GM19438 (cell line): ENCODE measurements at regions not wholly inside any gene's neighbourhood (a gene's known extent, or its start where the extent isn't known, plus 50 kb on each side); places are given as distances from the start of the nearest gene placed in this dataset.
"Not testable (repeated sequence)": the region's sequence is repeated elsewhere in the genome, so short reads cannot be mapped to it uniquely, and the experiment has no call there.

ENCODE experiments used
- ATAC-seq: cut with Tn5 transposase; IDR thresholded peaks from one replicate; pipeline ENCODE4 v1.9.1; 2021; ENCODE audit warnings: low read depth; ENCODE audit not compliant: unreplicated experiment

DNA sequence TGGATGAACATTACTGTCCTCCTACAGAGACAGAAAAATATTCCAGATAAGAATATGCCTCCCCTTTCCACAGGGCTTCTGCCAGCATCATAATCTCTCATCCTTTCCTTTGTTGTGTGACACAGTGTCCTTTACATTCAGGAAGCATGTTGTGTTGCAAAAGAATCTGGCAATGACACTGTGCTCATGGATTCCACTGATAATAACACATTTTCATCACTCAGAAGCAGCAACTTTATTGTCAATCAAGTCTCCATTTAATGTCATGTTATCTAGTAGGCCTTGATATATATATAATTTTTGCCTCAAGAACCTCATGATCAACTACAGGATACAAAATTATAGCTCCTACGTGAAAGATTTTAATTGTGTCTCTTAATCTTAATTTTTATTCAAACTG is 833.9 kb downstream of the FSTL5 start:
- ATAC-seq, result no peak

DNA sequence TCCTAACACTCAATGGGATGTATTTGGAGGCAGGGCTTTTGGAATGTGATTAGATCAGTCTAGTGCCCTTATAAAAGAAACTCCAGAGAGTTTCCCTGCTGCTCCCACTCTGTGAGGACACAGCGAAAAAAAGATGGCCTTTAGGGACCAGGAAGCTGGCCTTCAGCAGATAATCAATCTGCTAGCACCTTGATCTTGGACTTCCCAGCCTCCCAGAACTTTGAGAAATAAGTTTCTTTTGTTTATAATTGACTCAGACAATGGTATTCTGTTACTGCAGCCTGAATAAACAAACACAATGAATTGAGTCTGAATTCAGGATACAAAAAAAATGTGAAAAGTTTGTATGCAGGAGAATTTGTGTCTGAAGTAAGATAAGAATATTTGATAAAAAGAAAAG is 842.1 kb downstream of the FSTL5 start:
- ATAC-seq, result no peak

DNA sequence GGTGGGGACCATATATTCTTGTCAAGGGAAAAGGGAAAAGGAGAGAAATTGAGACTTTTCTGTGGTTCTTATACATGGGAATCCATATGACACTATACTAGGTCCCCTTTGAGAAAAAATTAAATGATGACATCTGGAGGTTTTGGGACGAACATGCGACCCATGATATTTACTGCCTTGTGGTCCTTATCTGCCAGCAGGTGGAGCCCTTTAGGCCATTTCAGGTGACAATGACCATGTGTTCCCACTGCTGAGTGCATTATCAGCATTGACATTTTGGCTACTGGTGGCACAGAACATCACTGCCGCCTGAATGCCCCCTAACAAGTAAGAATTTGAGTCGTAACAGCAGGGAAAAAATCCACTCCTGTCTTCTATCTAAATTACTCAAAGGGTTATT is 843.4 kb downstream of the FSTL5 start:
- no peak for ATAC-seq

DNA sequence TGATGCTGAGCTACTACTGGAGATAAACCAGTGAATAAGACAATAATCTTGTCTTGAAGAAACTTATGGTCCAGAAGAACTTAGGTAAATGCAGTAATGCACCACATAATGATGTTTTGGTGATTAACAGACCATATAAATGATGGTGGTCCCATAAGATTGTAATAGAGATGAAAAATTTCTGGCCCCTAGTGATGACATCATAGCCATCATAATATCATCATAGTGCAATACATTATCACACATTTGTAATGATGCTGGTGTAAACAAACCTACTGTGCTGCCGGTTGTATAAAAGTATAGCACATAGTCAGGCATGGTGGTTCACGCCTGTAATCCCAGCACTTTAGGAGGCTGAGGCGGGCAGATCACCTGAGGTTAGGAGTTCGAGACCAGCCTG is 846.8 kb downstream of the FSTL5 start:
- no peak for ATAC-seq

DNA sequence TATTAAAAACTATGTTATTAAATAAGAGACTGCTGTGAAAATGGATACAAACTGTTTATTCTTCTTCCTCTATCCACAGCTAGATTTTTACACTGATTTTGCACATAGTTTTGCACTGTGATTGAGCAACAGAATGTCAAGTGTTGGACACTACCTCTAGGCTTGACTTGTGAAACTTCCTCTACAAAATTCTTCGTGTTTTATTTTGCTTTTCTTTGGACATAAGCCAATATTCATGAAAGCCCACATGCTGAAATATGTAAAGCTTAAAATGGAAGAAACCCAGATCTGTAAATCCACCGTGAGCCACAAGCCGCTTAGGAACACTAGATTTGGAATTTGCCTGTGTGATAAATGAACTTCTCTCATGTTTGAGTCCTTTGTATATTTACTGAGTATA is 849.4 kb downstream of the FSTL5 start:
- ATAC-seq, result no peak

DNA sequence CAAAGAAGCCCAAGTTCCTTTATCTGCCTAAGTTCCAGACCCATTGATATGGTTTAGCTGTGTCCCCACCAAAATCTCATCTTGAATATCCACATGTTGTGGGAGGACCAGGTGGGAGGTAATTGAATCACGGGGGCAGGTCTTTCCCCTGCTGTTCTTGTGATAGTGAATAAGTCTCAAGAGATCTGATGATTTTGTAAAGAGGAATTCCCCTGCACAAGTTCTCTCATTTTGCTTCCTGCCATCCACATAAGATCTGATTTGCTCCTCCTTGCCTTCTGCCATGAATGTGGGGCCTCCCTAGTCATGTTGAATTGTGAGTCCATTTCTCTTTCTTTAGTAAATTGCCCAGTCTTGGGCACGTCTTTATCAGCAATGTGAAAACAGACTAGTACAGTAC is 860.2 kb downstream of the FSTL5 start:
- no peak for ATAC-seq

DNA sequence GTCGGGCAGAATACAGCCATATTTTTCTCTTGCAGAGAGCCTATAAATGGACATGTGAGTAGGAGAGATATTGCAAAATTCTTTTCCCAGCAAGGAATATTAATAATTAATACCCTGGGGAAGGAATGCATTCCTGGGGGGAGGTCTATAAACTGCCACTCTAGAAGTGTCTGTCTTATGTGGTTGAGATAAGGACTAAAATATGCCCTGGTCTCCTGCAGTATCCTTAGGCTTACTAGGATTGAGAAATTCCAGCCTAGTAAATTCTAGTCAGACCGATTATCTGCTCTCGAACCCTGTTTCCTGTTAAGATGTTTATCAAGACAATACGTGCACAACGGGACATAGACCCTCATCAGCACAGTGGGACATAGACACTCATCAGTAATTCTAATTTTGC is 872.6 kb downstream of the FSTL5 start:
- ATAC-seq, result no peak

DNA sequence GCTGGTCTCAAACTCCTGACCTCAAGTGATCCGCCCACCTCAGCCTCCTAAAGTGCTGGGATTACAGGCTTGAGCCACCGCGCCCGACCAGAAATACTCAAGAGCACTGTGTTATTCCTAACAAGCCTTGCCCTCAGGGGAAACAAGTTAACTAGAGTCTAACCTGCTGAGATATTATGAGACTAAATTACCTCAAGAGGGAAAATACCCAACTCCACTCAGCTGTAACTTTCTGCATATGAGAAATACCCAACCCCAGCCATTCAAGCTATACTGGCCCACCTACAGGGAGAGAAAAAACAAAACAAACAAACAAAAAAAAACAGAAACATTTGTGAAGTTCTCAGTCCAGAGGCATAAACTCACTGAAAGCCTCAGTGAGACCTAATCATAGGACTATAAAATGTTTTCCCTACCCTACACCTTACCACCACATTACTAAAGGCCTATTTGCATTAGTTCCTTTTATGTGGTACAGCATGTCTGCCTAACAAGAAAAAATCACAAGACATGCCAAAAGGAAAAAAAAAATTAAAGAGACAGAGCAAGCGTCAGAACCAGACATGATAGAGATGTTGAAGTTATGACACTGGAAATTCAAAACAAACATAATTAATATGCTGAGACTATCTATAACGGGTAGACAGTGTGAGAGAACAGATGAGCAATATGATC is 876.0 kb downstream of the FSTL5 start:
- no peak for ATAC-seq

DNA sequence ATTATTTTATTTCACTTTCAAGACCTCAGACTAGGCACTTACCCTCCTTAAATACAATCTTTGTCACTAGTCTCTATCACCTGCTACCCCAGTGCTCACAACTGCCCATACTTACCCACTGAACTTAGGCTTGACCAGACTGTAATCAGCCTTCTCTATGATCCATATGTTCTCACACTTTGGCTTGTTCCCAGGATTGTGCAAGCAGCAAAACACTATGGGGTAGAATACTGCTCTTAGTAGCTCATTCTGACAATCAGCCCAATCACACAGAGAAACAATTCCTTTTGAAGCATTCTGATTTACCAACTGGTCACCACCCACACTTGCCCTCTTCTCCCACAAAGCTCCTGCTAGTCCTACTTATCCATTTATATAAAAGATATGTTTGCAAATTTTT is 878.3 kb downstream of the FSTL5 start:
- ATAC-seq, result no peak

DNA sequence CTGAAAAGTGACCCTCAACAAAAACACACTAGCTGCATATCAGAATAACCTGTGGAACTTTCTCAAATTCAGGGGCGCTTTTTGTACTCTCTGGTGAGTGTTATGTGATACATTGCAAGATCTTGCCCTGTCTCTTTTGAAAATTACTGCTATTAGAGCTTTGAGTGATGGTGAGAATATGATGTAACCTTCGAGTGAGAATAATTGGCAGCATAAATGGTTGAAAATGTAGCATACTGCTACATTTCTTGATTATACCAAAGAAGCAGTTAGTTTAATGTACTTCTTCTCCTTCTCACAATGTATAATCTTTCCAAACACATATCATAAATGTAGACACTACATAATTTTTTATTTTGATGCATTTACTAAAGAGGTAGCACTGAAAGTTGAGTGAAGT is 882.9 kb downstream of the FSTL5 start:
- ATAC-seq, result no peak

DNA sequence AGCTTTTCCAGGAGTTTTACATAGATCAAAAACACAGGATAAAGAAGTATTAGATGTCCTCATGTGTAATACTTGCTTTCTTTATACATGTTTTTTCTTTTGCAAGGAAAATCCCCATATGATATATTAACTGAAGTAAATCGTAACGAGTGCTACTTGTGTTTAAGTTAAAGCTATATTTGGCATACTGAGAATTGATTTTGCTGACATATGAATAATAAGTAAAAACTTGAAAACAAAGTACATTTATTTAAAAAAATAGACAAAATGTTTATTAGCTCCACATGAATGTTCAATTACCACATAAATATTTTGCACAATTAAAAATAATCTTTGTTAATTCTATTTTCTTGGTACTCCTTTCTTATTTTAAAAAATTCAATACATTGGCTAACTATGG is 884.7 kb downstream of the FSTL5 start:
- no peak for ATAC-seq

DNA sequence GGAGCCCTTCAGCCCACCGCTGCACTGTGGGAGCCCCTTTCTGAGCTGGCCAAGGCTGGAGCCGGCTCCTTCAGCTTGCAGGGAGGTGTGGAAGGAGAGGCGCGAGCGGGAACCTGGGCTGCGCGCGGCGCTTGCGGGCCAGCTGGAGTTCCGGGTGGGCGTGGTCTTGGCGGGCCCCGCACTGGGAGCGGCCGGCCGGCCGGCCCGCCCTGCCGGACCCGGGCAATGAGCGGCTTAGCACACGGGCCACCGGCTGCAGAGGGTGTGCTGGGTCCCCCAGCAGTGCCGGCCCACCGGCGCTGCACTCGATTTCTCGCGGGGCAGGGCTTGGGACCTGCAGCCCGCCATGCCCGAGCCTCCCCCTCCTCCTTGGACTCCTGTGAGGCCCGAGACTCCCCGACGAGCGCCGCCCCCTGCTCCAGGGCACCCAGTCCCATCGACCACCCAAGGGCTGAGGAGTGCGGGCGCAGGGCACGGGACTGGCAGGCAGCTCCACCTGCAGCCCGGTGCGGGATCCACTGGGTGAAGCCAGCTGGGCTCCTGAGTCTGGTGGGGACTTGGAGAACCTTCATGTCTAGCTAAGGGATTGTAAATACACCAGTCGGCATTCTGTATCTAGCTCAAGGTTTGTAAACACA is 886.5 kb downstream of the FSTL5 start:
- ATAC-seq, result not testable (repeated sequence)

DNA sequence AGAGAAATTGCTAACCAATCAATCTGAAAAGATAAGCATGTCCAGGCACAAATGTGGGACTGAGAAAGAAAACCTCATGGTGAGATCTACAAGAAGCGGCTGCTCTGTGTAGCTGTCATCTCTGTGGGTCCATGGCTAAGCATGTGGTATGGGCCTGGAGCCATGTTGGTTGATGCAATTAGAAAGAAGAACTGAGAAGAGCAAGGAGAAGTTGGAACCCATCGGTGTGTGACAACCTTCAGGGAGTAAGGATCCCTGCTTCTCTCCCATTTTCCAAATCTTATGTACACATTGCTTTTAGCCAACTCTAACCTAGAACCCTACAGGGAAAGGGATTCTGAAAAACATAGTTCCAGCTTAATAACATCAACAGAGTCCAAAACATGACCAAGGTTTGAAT is 890.2 kb downstream of the FSTL5 start:
- ATAC-seq, result no peak

DNA sequence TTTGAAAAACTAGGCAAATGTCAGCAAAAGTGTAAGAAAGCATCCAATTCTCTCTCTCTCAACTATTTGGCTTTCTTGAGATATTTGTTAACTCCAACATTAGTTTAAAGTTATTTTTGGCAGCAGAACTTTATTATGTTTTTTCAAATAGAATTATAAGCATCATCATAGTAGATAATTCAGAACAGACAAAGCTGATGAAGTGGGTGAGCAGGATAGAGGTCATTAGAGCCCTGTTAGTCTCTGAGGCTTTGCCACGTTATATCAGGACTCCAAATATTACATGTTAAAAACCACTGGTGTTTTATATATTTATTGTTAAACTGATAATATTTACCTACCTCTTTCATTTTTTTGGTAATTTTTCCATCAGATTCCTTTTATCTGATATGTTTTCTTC is 903.0 kb downstream of the FSTL5 start:
- no peak for ATAC-seq

DNA sequence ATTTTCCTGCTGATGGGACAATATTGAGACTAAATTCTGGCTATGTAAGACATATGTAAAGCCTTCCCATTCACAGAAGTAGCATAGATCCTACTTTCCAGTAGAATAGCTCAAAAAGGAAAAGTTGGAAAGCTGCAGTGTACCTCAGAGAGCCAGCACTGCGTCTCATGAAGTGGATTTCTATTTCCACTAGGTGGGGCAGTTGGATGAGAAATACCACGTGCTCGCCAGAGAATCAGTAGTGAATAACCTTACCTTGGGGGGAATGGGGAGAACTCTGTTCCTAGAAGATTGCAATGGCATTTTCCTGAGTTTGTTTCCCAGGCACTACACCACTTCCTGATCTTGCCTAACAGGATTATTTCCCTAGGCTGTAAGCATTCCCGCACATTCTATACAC is 907.1 kb downstream of the FSTL5 start:
- ATAC-seq, result no peak

DNA sequence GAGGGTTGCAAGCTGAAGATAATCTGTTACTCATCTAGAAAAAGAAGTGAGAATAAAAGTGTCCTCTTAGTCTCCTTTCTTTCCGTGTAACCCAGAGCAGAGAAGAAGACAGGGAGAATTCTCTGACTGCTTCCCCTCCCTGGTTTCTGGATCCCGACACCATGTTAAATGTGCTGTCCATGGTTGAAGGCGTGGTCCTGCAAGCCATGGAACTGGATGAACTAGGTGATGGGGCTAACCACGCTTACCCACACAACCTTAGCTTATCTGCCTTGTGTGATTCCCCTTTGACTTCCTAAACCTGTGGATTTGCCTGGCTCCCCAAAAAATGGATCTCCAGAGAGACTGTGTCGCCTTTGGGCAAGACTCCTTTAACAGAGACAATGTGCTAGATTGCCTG is 907.6 kb downstream of the FSTL5 start:
- ATAC-seq, result no peak

DNA sequence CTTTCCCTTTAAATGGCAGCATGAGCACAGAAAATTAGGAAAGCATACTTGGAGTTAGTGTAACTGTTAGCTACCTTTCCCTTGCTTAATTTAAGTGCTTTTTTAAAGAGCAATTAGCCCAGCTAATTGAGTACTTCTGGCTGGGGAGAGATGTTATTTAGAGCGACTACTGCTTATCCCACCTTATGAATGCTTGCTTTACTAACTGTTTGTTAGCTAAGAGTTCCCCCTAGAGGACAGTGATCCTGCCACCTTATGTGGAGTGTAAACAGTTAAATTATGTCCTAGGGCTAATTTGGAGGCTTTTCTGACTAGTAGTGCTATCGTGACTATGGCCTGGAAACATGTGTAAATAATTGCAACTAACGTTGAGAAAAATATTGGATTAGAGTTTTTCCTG is 909.4 kb downstream of the FSTL5 start:
- no peak for ATAC-seq

DNA sequence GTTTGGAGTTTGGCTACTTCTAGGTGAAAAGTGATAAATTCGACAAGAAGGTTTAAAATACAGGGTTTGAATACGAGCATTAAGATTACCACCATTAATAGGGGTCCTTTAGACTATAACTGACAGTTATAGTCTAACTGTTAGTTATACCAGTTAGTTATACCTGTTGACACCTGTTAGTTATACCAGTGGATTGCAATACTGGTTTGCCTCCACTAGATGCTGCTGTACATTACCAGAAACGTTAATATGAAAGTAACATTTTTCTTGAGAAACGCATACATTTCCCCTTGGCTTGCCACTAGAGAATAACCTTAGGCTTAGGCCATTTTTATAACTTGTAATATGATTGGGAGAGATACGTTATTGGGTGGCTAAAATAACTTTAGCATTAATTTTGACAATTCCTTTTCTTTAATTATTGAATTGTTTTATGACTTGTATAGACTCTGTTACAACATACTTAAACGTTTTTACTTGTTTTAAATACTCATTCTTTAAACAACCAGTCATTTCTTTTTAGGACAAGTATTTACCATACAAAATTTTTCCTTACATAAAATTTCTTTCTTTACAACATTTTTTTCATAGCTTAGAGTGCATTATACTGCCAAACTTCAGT is 911.2 kb downstream of the FSTL5 start:
- no peak for ATAC-seq

DNA sequence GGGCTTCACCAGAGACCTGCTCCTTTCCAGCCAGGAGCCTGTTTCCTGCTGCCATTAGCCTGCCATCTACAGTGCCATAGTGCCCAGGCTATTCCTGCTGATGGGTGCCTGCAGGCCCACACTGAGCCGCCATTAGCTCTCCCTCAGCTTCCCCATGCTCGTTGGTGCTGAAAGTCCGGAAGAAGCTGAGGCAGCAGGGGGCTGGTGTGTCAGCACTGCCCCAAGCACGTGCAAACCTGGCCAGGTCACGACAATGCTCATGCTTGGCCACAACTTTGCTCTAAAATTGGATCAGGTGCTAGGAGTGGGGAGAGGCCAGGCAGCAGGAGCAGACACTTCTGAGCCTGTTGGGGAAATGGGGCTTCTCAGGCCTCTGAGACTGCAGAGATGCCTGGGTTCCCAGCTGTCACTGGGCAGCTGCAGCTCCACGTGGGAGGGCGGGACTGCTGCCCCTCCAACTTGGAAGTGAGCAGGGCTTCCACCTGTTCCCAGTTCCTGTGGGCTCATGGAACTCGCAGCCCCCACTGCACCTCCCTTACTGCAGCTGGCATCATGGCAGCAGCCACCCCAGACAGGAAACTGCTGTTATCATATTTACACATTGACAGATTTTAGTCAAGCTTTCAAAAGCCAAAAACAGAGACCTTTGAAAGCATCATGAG is 913.9 kb downstream of the FSTL5 start:
- no peak for ATAC-seq

DNA sequence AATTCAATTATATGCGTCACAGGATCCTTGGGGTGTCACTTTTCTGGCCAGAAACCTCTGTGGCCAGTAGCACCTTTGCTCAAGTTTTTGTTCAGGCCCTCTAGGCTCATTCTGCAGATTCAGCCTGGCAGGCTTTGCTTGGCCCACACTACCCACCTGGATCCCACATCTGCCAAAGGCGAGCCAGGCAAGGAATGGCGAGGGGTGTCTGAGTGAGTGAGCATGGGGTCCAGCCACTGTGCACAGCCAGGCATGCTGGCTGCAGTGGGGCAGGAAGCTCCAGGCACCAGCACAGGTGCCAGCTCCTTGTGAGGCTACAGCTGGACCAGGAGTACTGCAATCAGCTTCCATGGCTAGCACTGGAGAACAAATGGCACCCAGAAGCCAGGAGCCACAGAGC is 914.9 kb downstream of the FSTL5 start:
- ATAC-seq, result no peak

DNA sequence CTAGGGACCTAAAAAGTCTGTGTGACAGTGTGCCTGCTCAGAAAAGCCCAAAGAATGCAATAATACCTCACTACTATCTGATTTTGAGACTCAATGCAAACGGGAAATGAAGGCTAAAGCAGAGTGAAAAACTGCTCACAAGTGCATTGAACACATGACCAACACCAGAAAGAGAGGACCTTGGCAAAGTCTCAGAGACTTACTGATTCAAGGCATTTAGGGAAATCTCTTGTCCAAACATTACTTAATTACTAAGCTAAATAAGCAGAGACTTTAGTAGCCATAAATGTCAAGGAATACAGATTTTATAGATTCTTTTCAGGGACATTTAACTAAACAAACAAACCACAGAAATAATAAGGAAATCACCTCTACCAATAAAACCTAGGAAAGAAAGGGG is 916.0 kb downstream of the FSTL5 start:
- ATAC-seq, result no peak

DNA sequence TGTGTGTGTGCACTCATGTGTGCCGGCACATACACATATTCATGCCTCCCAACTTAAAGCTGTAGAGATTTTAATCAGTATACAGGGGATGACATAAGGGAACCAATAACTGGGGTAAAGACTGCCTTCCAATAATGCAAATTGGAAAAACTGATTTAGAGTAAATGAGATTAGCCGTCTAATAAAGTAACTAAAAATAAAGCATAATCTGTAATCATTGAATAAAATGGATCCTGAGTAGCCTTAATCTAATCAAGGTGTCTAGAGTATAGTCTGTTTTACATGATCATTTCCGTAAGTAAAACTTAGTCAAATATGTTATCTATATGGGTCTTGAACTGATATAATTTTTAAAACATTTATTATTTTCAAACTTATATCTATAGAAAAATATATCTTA is 925.8 kb downstream of the FSTL5 start:
- ATAC-seq, result no peak
